Stimulated activated CD4-positive, alpha-beta T cell treated with anti-CD3 and anti-CD28 coated beads, Interleukin-12 subunit alpha, Interleukin-12 subunit beta, amount 100 ng/mL, for 4 hours (primary cell): ENCODE measurements at regions not wholly inside any gene's neighbourhood (a gene's known extent, or its start where the extent isn't known, plus 50 kb on each side); places are given as distances from the start of the nearest gene placed in this dataset.

ENCODE experiments used
- DNase-seq: peaks from one replicate; pipeline ENCODE4 v3.0.0-alpha.2; 2020

DNA sequence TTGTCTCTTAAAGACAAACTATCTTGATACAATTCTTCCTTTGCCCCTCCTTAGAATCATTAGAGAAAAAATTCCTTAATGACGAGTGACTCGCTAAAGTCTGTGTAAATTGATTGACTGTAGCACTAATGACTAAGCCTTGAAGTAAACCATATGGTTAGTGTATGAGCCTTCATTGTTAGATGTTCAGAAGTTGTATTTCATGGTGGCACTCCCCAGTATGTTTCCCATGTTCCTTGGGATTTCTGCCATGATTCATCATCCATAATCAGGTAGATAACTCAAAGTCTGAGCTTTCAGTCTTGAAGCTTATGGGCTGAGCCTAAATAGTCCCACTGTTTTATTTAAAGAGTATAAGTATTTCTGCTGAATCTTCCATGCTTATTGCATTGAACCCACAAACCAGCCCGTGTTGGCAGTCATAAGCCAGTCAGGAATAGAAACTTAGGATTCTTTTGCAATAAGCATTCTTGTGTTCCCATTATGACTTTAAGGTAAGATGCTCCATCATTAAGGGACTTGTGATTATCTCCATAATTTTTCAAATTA lies 371.2 kb upstream of the RARB start:
- no peak for DNase-seq

DNA sequence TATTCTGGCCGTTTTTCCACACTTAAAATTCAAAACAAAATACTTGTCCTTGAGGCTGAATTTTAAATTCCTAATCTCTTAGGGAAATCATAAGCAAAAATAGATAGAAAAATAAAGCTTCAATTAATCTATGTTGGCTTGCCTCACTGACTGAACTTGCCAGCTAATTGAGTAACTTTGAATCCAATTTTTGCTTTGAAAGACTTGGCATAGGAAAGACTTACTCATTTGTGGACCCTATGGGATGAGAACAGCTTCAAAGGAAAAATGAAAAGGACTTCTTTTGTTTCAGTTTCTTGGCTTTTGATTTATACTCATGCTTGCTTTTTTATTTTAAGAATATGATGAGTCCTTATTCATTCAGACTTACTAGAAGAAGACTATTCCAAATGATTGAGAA lies 370.7 kb upstream of the RARB start:
- DNase-seq, result no peak

DNA sequence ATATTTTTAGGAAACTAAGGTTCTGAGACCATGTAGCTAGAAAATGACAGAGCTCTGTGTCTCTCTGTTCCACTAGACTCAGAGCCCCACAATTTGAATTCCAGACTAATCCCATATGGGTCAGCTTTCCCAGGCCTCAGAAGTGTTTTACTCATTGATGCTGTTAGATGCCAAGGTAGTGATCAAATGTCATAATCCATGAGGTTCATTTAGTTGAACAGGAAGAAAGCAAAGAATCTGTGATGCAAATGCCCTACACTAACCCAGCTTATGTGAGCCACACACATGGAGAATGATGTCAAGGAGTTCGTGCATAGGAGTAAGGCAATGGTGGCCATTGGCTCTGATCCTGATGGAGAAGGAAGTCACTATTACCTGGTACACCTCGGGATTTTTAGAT lies 363.4 kb upstream of the RARB start:
- no peak for DNase-seq

DNA sequence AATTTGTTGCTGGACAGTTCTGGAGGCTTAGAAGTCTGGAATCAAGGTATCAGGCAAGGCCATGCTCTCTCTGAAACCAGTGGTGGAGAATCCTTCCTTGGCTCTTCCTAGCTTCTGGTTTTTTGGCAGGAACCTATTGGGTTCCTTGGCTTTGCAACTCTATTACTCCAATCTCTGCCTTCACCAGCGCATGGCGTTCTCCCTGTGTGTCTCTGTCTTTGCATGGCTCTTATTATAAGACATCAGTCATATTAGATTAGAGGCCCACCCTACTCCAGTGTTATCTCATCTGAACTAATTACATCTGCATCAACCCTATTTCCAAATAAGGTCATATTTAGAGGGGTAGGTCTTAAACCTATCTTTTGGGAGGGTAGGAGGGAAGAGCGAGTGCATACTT lies 358.1 kb upstream of the RARB start:
- no peak for DNase-seq

DNA sequence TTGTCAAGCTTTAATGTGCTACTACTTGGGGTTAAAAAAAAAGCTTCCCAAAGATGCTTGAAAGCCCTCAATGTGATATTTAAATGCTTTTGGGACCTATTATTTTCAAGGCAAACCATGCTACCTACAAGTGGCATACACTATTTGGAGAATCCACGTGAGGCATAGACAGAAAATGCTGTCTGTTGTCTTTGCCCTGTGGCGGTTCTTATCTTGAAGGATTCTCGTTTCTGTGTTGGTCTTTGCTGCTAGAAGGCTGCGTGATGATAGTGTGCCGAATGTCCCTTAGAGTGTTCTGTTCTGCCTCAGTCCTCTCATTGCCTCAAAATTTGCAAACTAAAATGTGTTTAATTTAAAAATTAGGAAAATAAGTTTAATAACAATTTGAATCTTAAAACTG lies 356.2 kb upstream of the RARB start:
- DNase-seq, result no peak

DNA sequence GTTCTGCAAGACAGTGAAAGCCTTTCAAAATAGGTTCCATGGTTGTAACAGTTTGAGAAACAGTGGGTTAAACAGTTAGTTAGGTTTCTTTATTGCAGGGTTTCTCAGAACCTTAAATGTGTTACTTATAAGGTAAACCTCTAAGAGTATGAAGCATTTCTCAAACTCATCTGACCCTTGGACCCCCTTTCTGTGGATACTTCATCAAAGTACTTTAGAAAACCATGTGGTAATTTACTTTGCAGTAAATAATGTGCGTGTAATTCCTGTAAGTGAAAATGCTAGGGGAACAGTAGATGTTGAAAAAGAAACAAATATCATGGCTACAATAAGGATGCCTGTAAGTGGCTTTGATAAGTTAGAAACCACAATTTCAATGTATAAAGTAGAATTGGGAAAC lies 354.6 kb upstream of the RARB start:
- no peak for DNase-seq

DNA sequence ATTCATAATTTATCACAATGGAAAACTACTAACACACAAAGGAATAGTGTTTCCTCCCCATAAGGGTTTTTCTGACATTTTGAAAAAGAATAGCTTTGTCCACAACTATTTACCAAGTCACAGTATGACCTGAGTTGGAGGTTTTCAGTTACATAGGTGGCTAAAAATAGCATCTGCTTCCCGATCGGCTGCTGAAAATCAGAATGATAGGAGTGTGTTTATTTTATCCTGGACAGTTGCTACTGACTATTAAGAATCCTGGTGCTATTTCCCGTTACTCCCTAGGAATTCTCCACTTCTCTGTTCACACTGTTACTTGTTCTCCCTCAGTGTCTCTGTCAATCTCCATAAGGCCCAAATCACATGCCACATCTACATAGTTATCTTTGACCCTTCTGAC lies 353.9 kb upstream of the RARB start:
- DNase-seq, result no peak

DNA sequence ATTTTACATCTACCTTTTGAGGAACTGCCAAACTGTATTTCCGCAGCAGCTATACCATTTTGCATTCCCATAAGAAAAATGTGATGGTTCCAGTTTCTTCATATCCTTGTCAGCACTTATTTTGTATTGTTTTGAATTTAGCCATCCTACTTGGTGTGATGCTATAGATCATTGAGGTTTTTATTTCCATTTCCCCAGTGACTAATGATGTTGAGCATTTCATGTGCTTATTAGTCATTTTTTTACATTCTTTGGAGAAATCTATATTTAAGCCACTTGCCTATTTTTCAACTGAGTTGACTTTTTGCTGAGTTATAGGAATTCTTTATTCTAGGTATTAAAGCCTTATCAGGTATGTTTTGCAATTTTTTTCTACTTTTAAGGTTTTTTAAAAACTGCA lies 347.6 kb upstream of the RARB start:
- no peak for DNase-seq

DNA sequence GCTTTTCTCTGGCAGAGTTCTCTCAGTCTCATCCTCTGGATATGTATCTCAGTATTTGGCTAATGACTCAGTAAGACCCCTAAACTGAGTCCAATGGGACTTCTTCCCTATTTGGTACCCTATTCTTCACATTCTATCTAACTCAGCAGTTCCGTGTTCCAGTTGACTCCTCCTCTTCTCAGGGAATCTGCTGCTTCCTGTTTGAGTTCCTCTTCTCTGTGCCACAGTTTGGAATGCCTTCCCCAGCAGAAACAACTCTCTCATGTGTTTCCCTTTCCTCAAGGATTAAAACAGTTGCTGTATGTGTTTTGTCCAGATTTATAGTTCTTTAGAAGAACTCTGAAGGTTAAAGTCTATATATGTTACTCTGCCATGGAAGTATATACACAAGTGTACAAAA lies 344.0 kb upstream of the RARB start:
- DNase-seq, result no peak

DNA sequence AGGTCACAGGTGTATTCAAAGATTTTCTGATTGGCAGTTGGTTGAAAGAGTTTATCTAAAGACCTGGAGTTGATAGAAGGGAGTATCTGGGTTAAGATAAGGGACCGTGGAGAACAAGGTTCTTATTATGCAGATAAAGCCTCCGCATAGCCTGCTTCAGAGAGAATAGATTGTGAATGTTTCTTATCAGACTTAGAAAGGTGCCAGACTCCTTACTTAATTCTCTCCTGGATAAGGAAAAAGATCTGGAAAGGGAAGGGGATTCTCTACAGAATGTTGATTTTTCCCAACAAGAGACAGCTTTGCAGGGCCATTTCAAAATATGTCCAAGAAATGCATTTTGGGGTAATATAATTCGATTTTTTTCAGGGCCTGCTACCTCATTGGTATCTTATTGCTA lies 341.3 kb upstream of the RARB start:
- no peak for DNase-seq

DNA sequence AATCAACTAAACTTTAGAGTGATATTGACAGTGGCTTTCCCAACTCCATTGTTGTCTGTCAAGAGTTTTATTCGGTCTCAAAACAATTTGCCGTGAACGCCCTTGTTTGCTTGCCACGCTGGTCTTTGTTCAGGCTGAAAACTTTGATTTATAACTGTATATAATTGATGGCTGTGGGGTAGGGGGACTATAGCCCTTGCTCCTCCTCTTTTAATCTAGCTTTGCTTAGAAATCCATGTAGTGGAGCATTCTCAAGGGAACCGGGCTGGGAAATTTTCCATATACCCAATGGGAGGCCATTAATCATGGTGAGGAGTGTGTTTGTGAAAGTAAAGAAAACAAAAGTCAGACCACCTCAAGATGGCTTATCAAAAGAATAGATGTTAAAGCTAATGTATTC lies 339.8 kb upstream of the RARB start:
- no peak for DNase-seq

DNA sequence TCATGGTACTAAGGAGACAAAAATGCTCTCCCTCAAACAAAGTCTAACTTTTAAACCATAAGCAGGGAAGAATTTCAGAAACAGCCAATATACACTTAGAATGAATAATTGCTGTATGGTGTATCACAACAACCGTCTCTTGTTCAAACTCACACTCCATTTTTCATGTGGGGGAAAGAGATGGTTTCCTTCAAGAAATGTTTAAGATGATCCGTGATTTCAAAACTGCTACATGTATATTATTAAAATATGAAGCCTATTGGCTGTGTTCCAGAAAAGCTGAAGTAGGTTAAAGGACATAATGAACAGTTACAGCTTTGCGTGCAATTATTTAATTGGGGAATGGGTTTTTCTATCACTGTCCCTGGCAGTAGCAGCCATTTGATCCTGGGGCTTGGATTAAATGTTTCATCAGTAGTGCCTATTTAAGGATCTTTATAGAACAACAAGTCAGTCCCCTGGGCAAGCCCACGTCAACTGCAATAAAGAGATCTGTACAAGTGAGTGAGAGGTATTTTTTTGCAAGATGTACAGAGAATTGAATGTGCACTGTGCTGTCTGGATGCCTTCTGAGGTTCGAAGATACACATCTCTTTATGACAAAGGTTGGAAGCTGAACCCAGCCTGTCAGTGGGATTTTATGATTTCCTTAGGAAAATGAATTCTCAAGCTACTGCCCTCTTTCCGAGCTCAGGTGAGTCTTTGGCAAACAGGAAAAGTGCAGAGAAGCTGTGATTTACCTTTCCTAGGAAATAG lies 337.2 kb upstream of the RARB start:
- no peak for DNase-seq

DNA sequence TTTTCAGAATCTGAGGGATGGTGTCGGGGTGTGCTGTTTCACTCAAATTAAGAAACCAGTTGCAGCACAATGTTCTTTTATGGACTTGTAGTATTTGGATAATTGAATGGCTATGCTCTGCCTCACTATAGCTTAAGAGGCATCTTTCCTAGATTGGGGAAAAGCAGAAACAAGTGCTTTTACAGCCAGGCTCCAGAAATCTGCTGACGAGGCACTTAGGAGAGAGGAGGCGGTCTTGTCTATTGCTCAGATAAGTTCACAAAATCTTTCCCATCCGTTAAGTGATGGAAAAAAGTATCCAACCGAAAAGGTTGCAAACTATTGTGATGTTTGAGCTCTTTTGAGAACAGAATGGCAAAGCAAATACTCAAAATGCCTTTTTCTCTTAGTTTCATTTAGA lies 336.1 kb upstream of the RARB start:
- no peak for DNase-seq

DNA sequence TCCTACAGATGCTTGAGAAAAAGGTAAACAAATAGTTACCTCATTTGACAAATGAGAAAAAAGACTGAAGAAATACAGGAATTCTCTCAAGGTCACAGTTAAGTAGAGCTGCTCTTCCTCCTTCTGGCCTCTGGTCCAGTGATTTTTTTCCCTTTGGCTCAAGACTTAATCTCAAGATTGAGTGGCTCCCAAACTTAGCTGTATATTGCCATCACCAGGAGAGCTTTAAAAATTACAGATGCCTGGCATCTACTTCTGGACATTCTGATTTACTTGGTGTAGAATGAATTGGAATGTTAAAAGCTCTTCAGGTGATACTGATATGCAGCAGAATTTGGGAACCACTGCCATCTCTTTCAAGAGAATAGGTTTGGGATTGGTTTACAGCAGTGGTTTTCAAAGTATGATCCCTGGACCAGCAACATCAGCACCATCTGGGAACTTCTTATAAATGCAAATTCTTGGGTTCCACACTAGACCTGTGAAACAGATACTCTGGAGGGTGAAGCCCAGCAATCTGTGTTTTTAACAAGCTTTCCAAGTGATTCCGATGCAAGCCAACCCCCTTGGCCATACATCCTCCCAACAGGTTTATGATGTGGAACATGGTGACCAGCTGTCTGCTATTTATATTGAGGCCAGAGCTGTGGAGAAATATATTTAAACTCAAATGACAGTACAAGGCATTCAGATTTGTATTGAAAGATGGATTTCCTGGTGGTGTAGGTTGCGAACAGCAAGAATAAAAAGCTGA lies 333.0 kb upstream of the RARB start:
- no peak for DNase-seq

DNA sequence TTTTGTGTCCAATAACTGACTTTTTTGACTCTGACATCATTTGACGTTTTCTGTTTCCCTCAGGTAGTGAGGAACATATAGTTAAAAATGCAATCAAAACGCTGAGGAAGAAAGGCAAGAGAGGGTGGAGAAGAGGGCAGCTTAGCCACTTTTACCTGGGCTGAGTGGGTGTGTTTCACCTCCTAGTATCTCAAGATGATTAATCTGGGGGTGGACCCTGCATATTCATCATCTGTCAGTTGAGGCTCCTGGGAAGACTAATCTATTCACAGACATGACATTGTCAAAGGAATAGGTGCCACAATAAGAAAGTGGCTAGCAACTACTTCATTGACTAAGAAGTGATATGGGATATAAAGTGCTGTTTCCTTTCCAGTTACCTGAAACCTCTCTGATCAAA lies 331.5 kb upstream of the RARB start:
- no peak for DNase-seq

DNA sequence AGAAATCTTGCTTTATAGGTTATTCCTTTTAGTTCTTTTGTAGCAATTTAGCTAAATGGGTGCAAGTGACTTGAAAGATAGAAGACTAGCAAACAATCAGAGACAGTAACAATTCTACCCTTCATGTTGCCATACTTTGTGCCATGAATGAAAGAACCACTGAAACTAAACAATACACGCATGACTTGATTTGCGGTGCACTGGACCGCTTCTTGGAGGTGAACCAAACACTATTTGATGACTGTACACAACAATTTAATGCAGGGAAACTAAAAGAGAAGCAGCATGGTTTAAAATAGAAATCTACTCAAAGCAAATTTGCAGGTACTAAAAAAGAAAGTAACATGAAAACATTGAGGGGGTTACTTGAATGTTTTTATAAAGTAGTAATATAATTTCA lies 331.0 kb upstream of the RARB start:
- no peak for DNase-seq

DNA sequence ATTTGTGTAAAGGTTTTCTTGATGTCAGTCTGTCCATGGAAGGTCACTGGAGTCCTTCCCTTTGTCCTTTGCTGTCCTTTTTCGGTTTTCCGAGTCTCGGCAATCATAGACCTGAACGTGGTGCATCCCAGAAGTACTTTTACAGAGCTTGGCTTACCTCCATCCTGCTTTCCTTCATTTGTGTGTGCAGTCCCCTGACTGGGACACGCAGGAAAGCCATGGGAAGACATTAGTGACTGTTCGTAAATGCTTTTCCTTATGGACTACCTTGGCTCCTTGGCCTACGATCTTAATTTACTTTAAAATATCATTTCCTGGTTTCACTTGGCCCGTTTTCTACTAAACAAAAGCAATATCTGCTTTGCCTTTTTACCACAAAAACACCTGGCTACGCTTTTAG lies 328.4 kb upstream of the RARB start:
- DNase-seq, result no peak

DNA sequence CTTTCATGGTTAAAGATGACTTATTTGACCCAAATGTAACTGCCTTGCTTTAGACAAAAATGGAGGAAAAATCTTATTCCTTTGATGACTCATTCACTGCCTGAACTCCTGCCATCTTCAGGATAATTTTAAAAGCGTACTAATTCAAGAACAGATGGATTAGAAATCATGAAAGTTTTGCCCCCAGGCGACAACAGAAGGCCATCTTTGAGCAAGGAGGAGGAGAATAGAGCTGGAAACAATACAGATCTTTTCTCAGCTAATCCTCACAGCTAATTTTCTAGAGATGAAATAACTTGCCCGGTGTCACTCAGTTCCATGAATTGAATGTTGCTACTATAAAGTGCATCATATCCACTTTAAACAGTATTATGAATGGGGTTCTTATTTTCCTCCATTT lies 324.7 kb upstream of the RARB start:
- DNase-seq, result no peak

DNA sequence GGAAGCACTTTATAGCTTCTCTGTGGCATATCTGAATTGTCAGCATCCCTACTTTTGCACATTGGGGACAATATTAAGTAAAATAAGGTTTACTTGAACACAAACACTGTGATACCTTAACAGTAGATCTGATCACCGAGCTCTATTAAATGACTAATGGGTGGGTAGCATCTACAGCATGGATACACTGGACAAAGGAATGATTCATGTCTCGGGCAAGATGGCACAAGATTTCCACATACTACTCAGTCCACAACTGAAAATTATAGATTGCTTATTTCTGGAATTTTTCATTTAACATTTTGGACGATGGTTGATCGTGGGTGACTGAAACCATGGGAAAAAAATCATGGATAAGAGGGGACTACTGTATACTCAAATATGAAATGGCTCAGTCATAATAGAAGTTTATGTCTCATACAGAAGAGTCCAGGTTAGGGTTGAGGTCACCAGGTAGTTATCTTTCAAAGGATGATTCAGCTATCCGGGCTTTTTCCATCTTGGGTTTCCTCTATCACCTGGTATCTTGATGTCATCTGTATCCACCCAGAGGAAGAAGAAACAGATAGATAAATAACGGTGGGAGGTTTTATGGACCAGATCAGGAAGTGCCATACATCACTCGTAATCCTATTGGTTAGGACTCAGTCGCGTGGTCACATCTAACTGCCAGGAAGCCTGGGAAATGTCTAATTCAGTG lies 320.0 kb upstream of the RARB start:
- DNase-seq, result no peak

DNA sequence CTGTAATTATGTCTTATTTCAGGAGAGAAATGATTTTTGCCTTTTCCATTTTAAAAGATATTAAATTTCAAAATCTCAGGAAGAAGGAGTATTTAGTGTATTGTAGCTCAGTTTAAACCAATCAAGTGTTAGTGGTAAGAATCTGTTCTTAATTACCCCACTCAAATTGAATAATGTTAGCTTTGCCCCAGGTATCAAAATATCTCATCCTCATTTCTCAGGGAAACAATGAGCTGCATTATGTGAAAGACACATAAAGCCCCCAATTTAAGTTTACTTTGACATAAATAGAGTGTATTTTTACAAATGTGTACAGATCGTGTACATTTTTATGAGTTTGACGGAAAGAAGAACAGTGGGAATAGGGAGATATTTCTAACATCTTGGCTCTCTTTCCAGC lies 317.4 kb upstream of the RARB start:
- no peak for DNase-seq

DNA sequence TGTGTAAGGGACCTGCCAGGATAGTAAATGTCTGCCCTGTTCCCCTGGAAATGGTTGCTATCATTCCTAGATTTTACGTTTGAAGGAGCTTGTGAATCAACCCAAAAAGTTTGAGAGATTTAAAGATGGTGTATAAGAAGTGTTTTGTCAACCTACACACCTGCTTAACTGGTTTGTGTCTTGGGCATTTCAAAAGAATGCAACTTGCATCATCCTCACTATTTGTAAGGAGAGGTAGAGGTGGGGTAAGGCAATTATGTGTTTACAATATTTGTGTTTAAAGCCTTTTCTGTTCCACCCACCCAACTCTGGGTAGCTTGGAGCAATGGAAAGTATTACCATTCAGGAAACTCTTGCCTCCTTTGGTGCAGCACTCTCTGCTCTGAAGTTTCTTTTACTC lies 314.2 kb upstream of the RARB start:
- no peak for DNase-seq

DNA sequence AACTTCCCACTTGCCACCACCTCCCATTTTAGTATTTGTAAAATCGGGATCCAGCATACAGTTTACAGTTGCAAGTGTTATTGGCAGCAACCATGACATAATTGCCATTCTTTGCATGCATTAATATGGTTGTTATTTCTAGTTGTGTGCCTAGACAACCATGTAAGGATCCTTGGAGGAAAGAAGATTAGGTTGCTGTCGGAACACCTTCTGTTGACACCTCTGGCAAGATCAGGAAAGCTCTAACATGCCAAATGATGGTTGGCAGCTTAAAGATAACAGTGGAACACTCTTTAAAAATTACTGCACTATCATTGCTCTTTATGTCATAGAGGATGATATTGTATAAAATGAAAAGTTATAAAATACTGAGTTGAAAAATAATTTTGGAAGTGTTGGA lies 313.5 kb upstream of the RARB start:
- DNase-seq, result no peak

DNA sequence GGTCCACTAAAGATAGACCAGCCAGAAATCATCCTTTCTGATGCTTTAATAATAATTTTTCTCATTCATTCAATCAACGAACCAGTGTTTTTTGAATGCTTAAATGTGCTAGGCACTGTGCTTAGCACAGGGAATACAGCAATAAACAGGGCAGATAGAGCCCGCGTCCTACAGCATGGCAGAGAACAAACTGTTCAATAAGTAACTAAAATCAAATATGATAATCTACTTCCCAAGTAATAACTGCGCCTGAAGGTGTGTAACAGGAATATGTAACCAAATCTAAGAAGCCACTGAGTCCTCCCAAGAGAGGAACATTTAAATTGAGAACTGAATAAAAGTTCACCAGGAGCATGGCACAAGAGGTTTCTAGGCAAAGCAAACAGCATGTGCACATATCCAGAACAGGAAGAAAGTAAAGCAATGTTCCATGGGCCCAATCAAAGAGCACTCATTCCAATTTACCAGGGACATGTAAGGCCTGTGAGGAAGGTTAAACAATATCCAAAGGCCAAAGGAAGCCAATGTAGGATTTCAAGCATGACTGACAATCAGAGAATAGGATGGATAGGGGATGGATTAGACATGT lies 311.0 kb upstream of the RARB start:
- no peak for DNase-seq

DNA sequence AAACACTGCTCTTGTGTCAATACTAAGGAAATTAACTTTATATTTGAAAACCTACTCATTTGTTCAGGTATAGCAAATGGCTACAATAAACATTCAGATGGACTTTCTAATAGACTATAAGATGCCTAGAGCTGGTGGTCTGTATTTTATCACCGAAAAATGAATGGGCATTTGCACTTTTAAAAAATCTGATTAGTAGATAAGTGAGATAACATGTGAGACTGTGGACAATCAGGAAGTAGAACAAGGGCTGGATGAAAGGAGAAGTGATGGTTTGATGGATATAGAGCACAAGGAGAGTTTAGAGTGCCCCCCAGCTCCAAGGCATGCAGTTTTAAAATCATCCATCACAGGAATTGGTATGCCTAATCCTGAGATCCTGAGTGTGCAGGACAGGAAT lies 308.4 kb upstream of the RARB start:
- DNase-seq, result no peak
